ENCODE measurements at regions not wholly inside any gene's neighbourhood (a gene's known extent, or its start where the extent isn't known, plus 50 kb on each side); places are given as distances from the start of the nearest gene placed in this dataset.

DNA sequence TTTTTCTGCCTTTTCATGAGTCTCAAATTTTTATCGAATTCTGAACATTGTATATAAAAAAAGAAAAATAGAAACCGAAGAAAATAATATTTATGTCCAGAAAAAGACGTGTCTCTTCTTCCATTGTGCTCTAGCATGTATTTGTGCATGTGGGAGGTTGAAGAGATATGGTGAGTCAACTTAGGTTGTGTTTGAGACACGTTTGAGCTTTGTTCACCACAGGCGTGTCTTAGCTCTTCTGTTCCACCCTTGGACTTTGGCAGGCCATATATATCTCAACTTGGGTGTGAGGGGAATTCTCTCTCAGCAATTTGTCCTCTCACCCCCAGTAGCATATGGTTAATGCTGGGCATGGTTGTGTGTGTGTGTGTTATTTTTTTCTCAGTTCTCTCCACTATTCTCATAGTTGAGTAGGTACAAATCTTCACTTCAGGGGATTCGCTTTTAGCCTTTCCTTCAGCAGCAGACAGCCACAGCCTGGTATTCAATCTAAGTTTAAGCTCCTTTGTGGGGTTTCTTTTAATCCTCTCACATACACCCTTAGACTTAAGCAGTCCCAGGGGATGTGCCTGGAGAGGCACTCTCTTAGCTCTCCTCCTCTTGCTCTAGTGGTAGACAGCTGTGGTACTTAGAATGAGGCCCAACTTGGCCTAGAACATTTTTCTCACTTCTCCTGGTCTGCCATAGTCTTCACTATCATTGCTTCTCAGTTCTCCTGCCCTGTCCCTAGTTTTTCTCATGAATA, 286.5 kb upstream of the RBMS3 start:
- Histone ChIP-seq H3K36me3 (replicated peaks in 1 of 2; ENCODE audit: control insufficient read depth in 2 of 2, insufficient read depth in 2 of 2, low read length in 2 of 2) (no peaks in the 10 kb centered on the region), H4K91ac (ENCODE audit: low read depth, low read length, poor library complexity) (no peak overlapping the region), H2BK12ac (ENCODE audit: low read length) (no peak overlapping the region), H3K14ac (ENCODE audit: low read length) (no peak overlapping the region), H3K27ac (replicated peaks; ENCODE audit: low read length) (no peak overlapping the region), H3K27me3 (ENCODE audit: control insufficient read depth in 3 of 3, insufficient read depth in 3 of 3, low read depth in 1 of 3, low read length in 3 of 3) (no peaks in the 10 kb centered on the region), H3K4me3 (ENCODE audit: low read length in 2 of 2) (no peak overlapping the region), H3K4me2 (ENCODE audit: insufficient read depth, low read length, poor library complexity, severe bottlenecking) (no peak overlapping the region), H2AK5ac (ENCODE audit: low read depth, low read length) (no peak overlapping the region), H3K9ac (ENCODE audit: low read depth, low read length, poor library complexity) (no peak overlapping the region), H3K4ac (ENCODE audit: low read length) (no peak overlapping the region), H3K18ac (ENCODE audit: low read length) (no peak overlapping the region), H3K4me1 (ENCODE audit: control insufficient read depth in 2 of 2, insufficient read depth in 1 of 2, low read depth in 1 of 2, low read length in 2 of 2) (no peaks in the 10 kb centered on the region), H4K8ac (ENCODE audit: low read depth, low read length) (no peak overlapping the region), H3K79me1 (ENCODE audit: low read depth, low read length) (no peaks in the 10 kb centered on the region), H2AFZ (ENCODE audit: low read length) (no peak overlapping the region), H2BK5ac (ENCODE audit: low read length) (no peak overlapping the region), H2BK15ac (ENCODE audit: low read length) (no peak overlapping the region), H3K23ac (ENCODE audit: low read depth, low read length, poor library complexity) (no peak overlapping the region), H3K9me3 (replicated peaks in 1 of 2; ENCODE audit: control insufficient read depth in 2 of 2, insufficient read depth in 1 of 2, low read depth in 1 of 2, low read length in 2 of 2) (no peaks in the 10 kb centered on the region), H2BK120ac (ENCODE audit: low read depth, low read length) (no peak overlapping the region)
- DNase-seq (ENCODE audit: low spot score), result no peak
- WGBS, 2 donors (ENCODE audit: extremely low coverage in 2 of 2, insufficient read length in 2 of 2, insufficient replicate concordance in 1 of 2), result no CpG with 5 or more reads among the region's 6 CpGs

- H3K9me3 ChIP-seq (replicated peaks in 1 of 2; ENCODE audit: control insufficient read depth in 2 of 2, insufficient read depth in 1 of 2, low read depth in 1 of 2, low read length in 2 of 2), result peaks cover 0 to 2% of the 10 kb centered on the region in 2 donors
- no peak overlapping the region for H4K8ac ChIP-seq (ENCODE audit: low read depth, low read length)
- no peak overlapping the region for H3K4me3 ChIP-seq (ENCODE audit: low read length in 2 of 2)
- no peak overlapping the region for H2AFZ ChIP-seq (ENCODE audit: low read length)
- no peak overlapping the region for H2BK15ac ChIP-seq (ENCODE audit: low read length)
- no peaks in the 10 kb centered on the region for H3K4me1 ChIP-seq (ENCODE audit: control insufficient read depth in 2 of 2, insufficient read depth in 1 of 2, low read depth in 1 of 2, low read length in 2 of 2)
- no peak overlapping the region for H2BK120ac ChIP-seq (ENCODE audit: low read depth, low read length)
- no peaks in the 10 kb centered on the region for H3K79me1 ChIP-seq (ENCODE audit: low read depth, low read length)
- no peak overlapping the region for H3K27ac ChIP-seq (replicated peaks; ENCODE audit: low read length)
- H3K4ac ChIP-seq (ENCODE audit: low read length), result no peak overlapping the region
- no peak overlapping the region for H3K23ac ChIP-seq (ENCODE audit: low read depth, low read length, poor library complexity)
- H2BK12ac ChIP-seq (ENCODE audit: low read length), result no peak overlapping the region
- no peak for DNase-seq (ENCODE audit: low spot score)
- no CpG with 5 or more reads among the region's 4 CpGs for WGBS, 2 donors (ENCODE audit: extremely low coverage in 2 of 2, insufficient read length in 2 of 2, insufficient replicate concordance in 1 of 2)
- H3K9ac ChIP-seq (ENCODE audit: low read depth, low read length, poor library complexity), result no peak overlapping the region
- H2AK5ac ChIP-seq (ENCODE audit: low read depth, low read length), result no peak overlapping the region
- H3K27me3 ChIP-seq (ENCODE audit: control insufficient read depth in 3 of 3, insufficient read depth in 3 of 3, low read depth in 1 of 3, low read length in 3 of 3), result no peaks in the 10 kb centered on the region
- H4K91ac ChIP-seq (ENCODE audit: low read depth, low read length, poor library complexity), result no peak overlapping the region
- H3K18ac ChIP-seq (ENCODE audit: low read length), result no peak overlapping the region
- no peak overlapping the region for H3K4me2 ChIP-seq (ENCODE audit: insufficient read depth, low read length, poor library complexity, severe bottlenecking)
- no peak overlapping the region for H2BK5ac ChIP-seq (ENCODE audit: low read length)
- H3K14ac ChIP-seq (ENCODE audit: low read length), result no peak overlapping the region
- H3K36me3 ChIP-seq (replicated peaks in 1 of 2; ENCODE audit: control insufficient read depth in 2 of 2, insufficient read depth in 2 of 2, low read length in 2 of 2), result no peaks in the 10 kb centered on the region
These were observed 275.8 kb upstream of the RBMS3 start for GRCh38 chr3:29004885-29005599.

DNA sequence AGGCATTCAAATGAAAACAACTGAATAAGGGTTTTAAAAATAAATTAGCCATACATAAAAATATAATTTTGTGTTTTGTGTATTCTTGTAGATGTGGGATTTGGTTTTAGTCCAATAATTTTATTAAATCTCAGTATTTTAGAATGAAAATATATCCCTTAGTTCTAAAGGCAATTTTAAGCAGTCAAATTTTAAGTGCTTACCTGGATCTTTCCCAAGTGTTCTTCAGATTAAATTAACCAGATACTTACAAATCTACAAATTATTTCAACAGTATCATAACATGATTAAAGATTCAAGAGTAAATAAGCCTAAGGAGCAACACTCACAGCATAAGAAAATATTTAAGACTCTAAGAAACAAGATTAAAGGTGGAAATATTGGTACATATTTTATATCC, 275.0 kb upstream of the RBMS3 start:
- Histone ChIP-seq H2BK120ac (ENCODE audit: low read depth, low read length) (no peak overlapping the region), H3K4ac (ENCODE audit: low read length) (no peak overlapping the region), H4K8ac (ENCODE audit: low read depth, low read length) (no peak overlapping the region), H2BK12ac (ENCODE audit: low read length) (no peak overlapping the region), H3K4me1 (ENCODE audit: control insufficient read depth in 2 of 2, insufficient read depth in 1 of 2, low read depth in 1 of 2, low read length in 2 of 2) (no peaks in the 10 kb centered on the region), H3K27me3 (ENCODE audit: control insufficient read depth in 3 of 3, insufficient read depth in 3 of 3, low read depth in 1 of 3, low read length in 3 of 3) (no peaks in the 10 kb centered on the region), H3K14ac (ENCODE audit: low read length) (no peak overlapping the region), H3K18ac (ENCODE audit: low read length) (no peak overlapping the region), H3K79me1 (ENCODE audit: low read depth, low read length) (no peaks in the 10 kb centered on the region), H3K9ac (ENCODE audit: low read depth, low read length, poor library complexity) (no peak overlapping the region), H4K91ac (ENCODE audit: low read depth, low read length, poor library complexity) (no peak overlapping the region), H3K27ac (replicated peaks; ENCODE audit: low read length) (no peak overlapping the region), H2AK5ac (ENCODE audit: low read depth, low read length) (no peak overlapping the region), H2AFZ (ENCODE audit: low read length) (no peak overlapping the region), H2BK5ac (ENCODE audit: low read length) (no peak overlapping the region), H3K9me3 (replicated peaks in 1 of 2; ENCODE audit: control insufficient read depth in 2 of 2, insufficient read depth in 1 of 2, low read depth in 1 of 2, low read length in 2 of 2) (peaks cover 0 to 2% of the 10 kb centered on the region in 2 donors), H3K23ac (ENCODE audit: low read depth, low read length, poor library complexity) (no peak overlapping the region), H3K4me2 (ENCODE audit: insufficient read depth, low read length, poor library complexity, severe bottlenecking) (no peak overlapping the region), H3K36me3 (replicated peaks in 1 of 2; ENCODE audit: control insufficient read depth in 2 of 2, insufficient read depth in 2 of 2, low read length in 2 of 2) (no peaks in the 10 kb centered on the region), H3K4me3 (ENCODE audit: low read length in 2 of 2) (no peak overlapping the region), H2BK15ac (ENCODE audit: low read length) (no peak overlapping the region)
- DNase-seq (ENCODE audit: low spot score), result no peak

DNA sequence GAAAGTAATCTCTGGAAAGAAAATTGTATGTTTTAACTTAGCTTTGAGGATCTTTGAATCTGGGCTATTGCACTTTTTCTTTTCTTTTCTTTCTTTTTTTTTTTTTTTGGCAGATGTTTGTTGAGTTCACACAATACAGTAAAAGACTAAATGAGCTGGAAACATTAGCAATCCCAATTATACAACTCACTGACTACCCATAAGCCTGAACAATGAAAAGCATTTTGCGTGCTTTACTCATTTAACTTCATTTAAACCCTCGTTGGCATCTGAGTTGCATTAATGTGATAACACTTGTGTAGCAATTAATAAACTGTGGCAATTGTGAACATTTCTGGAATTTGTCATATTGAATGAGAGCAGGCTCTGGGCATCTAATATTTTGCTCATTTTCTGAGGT, 269.4 kb upstream of the RBMS3 start:
- Histone ChIP-seq H3K27me3 (ENCODE audit: control insufficient read depth in 3 of 3, insufficient read depth in 3 of 3, low read depth in 1 of 3, low read length in 3 of 3) (no peaks in the 10 kb centered on the region), H4K8ac (ENCODE audit: low read depth, low read length) (no peak overlapping the region)

More for the DNA sequence above, 269.4 kb upstream of the RBMS3 start:
- Histone ChIP-seq H3K18ac (ENCODE audit: low read length) (no peak overlapping the region), H2AK5ac (ENCODE audit: low read depth, low read length) (no peak overlapping the region), H3K4me1 (ENCODE audit: control insufficient read depth in 2 of 2, insufficient read depth in 1 of 2, low read depth in 1 of 2, low read length in 2 of 2) (peaks cover 0 to 10% of the 10 kb centered on the region in 2 donors), H3K79me1 (ENCODE audit: low read depth, low read length) (no peaks in the 10 kb centered on the region), H3K4me3 (ENCODE audit: low read length in 2 of 2) (no peak overlapping the region), H3K36me3 (replicated peaks in 1 of 2; ENCODE audit: control insufficient read depth in 2 of 2, insufficient read depth in 2 of 2, low read length in 2 of 2) (no peaks in the 10 kb centered on the region), H2BK12ac (ENCODE audit: low read length) (no peak overlapping the region), H3K9me3 (replicated peaks in 1 of 2; ENCODE audit: control insufficient read depth in 2 of 2, insufficient read depth in 1 of 2, low read depth in 1 of 2, low read length in 2 of 2) (peaks cover 0 to 2% of the 10 kb centered on the region in 2 donors), H3K4me2 (ENCODE audit: insufficient read depth, low read length, poor library complexity, severe bottlenecking) (no peak overlapping the region), H3K4ac (ENCODE audit: low read length) (no peak overlapping the region), H3K23ac (ENCODE audit: low read depth, low read length, poor library complexity) (no peak overlapping the region), H2BK15ac (ENCODE audit: low read length) (no peak overlapping the region), H2AFZ (ENCODE audit: low read length) (no peak overlapping the region), H3K9ac (ENCODE audit: low read depth, low read length, poor library complexity) (no peak overlapping the region), H3K27ac (replicated peaks; ENCODE audit: low read length) (peak overlapping the region; percentile 20), H2BK5ac (ENCODE audit: low read length) (no peak overlapping the region), H4K91ac (ENCODE audit: low read depth, low read length, poor library complexity) (no peak overlapping the region), H3K14ac (ENCODE audit: low read length) (no peak overlapping the region), H2BK120ac (ENCODE audit: low read depth, low read length) (no peak overlapping the region)
- no CpG with 5 or more reads among the region's 2 CpGs for WGBS, 2 donors (ENCODE audit: extremely low coverage in 2 of 2, insufficient read length in 2 of 2, insufficient replicate concordance in 1 of 2)
- DNase-seq (ENCODE audit: low spot score), result no peak
